ENCODE measurements at regions not wholly inside any gene's neighbourhood (a gene's known extent, or its start where the extent isn't known, plus 50 kb on each side); places are given as distances from the start of the nearest gene placed in this dataset.
A peak's percentile ranks its signal among the peaks of the same experiment; 100 is the strongest.

DNA sequence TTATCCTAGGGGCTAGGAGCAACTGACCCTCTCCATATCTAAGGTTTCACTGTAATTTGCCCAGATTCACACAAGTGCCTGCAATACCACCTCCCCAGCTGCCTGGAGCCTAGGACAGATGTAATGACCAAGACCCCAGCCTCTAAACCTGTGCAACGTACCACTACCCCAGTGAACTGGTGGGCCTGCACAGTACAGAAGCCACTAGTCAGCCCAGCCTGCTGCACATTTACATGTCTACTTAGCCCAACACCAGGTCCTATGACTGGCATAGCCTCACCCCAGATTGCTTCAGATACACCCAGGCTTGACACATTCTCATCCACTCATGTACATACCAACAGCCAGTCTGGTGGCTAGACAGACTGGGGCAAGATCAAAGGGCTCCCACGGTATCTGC, 1336.6 kb downstream of the BRINP3 start:
- H3K9me3 ChIP-seq (ENCODE audit: low read length): no peaks in the 10 kb centered on the region
- H3K9me2 ChIP-seq (ENCODE audit: low read depth, low read length): no peaks in the 10 kb centered on the region
- H3K36me3 ChIP-seq (ENCODE audit: insufficient read depth, low read length): no peaks in the 10 kb centered on the region
- H3K4me3 ChIP-seq (ENCODE audit: low read depth, low read length, poor library complexity, severe bottlenecking): no peak overlapping the region
- no peaks in the 10 kb centered on the region for H3K79me2 ChIP-seq (ENCODE audit: insufficient read depth, low read length)
- H3K9ac ChIP-seq (ENCODE audit: low read length): no peak overlapping the region
- no peaks in the 10 kb centered on the region for H3F3A ChIP-seq (ENCODE audit: insufficient read depth, low read length)
- H3K27ac ChIP-seq (ENCODE audit: low read depth, low read length, poor library complexity, severe bottlenecking): no peak overlapping the region
- no peak overlapping the region for H3K4me2 ChIP-seq (ENCODE audit: low read length)
- no peaks in the 10 kb centered on the region for H4K20me1 ChIP-seq (ENCODE audit: insufficient read depth, low read length)
- no peak overlapping the region for H2AFZ ChIP-seq (ENCODE audit: low read length)
- no peaks in the 10 kb centered on the region for H3K27me3 ChIP-seq (ENCODE audit: insufficient read depth, low read length)
- H3K4me1 ChIP-seq (ENCODE audit: insufficient read depth, low read length, severe bottlenecking): no peaks in the 10 kb centered on the region
- no peak for TF ChIP-seq EZH2 (IDR thresholded peaks at IDR 0.05; ENCODE audit: borderline replicate concordance, low read length)
- TF ChIP-seq, protein P1, sequence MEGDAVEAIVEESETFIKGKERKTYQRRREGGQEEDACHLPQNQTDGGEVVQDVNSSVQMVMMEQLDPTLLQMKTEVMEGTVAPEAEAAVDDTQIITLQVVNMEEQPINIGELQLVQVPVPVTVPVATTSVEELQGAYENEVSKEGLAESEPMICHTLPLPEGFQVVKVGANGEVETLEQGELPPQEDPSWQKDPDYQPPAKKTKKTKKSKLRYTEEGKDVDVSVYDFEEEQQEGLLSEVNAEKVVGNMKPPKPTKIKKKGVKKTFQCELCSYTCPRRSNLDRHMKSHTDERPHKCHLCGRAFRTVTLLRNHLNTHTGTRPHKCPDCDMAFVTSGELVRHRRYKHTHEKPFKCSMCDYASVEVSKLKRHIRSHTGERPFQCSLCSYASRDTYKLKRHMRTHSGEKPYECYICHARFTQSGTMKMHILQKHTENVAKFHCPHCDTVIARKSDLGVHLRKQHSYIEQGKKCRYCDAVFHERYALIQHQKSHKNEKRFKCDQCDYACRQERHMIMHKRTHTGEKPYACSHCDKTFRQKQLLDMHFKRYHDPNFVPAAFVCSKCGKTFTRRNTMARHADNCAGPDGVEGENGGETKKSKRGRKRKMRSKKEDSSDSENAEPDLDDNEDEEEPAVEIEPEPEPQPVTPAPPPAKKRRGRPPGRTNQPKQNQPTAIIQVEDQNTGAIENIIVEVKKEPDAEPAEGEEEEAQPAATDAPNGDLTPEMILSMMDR (IDR thresholded peaks at IDR 0.05; ENCODE audit: low read length): no peak

DNA sequence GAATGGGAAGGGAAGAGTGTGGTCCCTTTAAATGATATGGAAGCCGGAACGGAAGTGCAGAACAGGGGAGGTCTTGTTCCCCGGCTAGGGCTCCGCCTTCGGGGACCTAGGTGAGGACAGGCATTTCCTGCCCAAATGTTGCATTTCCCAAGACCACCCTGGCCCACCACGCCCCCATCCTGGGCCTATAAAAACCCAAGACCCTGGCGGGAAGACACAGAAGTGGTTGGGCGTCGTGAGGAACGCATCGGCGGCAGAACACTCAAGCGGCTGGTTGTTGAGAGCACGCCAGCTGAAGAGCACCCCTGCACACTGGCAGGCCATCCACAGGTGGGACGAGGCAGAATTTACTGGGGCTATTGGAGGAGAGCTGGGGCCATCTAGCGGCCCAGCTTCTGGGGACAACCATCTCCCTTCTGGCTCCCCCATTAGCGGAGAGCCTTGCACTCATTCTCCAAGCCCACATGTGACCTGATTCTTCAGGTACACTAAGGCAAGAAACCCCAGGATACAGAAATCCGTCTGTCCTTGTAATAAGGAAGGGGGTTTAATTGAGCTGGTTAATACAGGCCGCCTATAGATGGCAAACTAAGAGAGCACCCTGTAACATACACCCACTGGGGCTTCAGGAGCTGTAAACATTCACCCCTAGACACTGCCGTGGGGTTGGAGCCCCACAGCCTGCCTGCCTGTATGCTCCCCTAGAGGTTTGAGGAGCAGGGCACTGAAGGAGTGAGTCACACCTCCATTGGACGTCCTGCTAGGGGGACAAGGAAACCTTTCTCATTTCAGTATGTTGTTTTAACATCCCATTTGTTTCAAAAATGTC, 1327.9 kb downstream of the BRINP3 start:
- H3K79me2 ChIP-seq (ENCODE audit: insufficient read depth, low read length): no peaks in the 10 kb centered on the region
- TF ChIP-seq, protein P1 (IDR thresholded peaks at IDR 0.05; ENCODE audit: low read length): peak; percentile 50; the same call in 1 of the 2 replicates
- TF ChIP-seq EZH2 (IDR thresholded peaks at IDR 0.05; ENCODE audit: borderline replicate concordance, low read length): no peak
- no peaks in the 10 kb centered on the region for H3K27me3 ChIP-seq (ENCODE audit: insufficient read depth, low read length)
- no peak overlapping the region for H2AFZ ChIP-seq (ENCODE audit: low read length)
- H3K4me3 ChIP-seq (ENCODE audit: low read depth, low read length, poor library complexity, severe bottlenecking): no peak overlapping the region
- no peaks in the 10 kb centered on the region for H3F3A ChIP-seq (ENCODE audit: insufficient read depth, low read length)
- H4K20me1 ChIP-seq (ENCODE audit: insufficient read depth, low read length): no peaks in the 10 kb centered on the region
- H3K4me2 ChIP-seq (ENCODE audit: low read length): no peak overlapping the region
- no peaks in the 10 kb centered on the region for H3K4me1 ChIP-seq (ENCODE audit: insufficient read depth, low read length, severe bottlenecking)
- H3K9ac ChIP-seq (ENCODE audit: low read length): no peak overlapping the region
- no peaks in the 10 kb centered on the region for H3K9me2 ChIP-seq (ENCODE audit: low read depth, low read length)
- no peaks in the 10 kb centered on the region for H3K36me3 ChIP-seq (ENCODE audit: insufficient read depth, low read length)
- H3K9me3 ChIP-seq (ENCODE audit: low read length): no peaks in the 10 kb centered on the region
- H3K27ac ChIP-seq (ENCODE audit: low read depth, low read length, poor library complexity, severe bottlenecking): no peak overlapping the region

DNA sequence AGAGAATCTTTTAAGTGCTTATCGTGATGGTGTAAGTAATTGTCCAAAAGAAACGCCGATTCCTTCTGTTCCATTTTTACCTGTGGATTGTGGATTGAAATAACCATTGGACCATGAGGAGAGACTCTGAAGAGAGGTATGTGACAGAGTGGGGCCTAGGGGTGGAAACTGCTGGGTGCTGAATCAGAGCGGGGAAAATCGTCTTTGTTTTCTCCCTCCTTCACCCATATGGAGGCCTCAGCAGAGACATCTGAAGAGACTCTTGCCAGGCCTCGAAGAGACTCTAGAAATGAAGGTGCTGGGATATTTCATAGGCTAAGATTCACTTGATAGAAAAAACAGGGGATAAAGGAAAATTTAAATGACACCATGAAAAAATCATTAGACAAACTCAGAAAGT, 1327.0 kb downstream of the BRINP3 start:
- Histone ChIP-seq H3K27ac (ENCODE audit: low read depth, low read length, poor library complexity, severe bottlenecking) (no peak overlapping the region), H3F3A (ENCODE audit: insufficient read depth, low read length) (no peaks in the 10 kb centered on the region), H2AFZ (ENCODE audit: low read length) (no peak overlapping the region), H3K4me1 (ENCODE audit: insufficient read depth, low read length, severe bottlenecking) (no peaks in the 10 kb centered on the region), H3K9ac (ENCODE audit: low read length) (no peak overlapping the region), H3K9me3 (ENCODE audit: low read length) (no peaks in the 10 kb centered on the region), H3K79me2 (ENCODE audit: insufficient read depth, low read length) (no peaks in the 10 kb centered on the region), H3K4me2 (ENCODE audit: low read length) (no peak overlapping the region), H3K36me3 (ENCODE audit: insufficient read depth, low read length) (no peaks in the 10 kb centered on the region), H3K4me3 (ENCODE audit: low read depth, low read length, poor library complexity, severe bottlenecking) (no peak overlapping the region), H3K27me3 (ENCODE audit: insufficient read depth, low read length) (no peaks in the 10 kb centered on the region), H4K20me1 (ENCODE audit: insufficient read depth, low read length) (no peaks in the 10 kb centered on the region), H3K9me2 (ENCODE audit: low read depth, low read length) (no peaks in the 10 kb centered on the region)
- TF ChIP-seq, protein P1 (IDR thresholded peaks at IDR 0.05; ENCODE audit: low read length): no peak
- TF ChIP-seq EZH2 (IDR thresholded peaks at IDR 0.05; ENCODE audit: borderline replicate concordance, low read length): no peak
